ENCODE measurements at regions not wholly inside any gene's neighbourhood (a gene's known extent, or its start where the extent isn't known, plus 50 kb on each side); places are given as distances from the start of the nearest gene placed in this dataset.
A peak's percentile ranks its signal among the peaks of the same experiment; 100 is the strongest.
"Not testable (repeated sequence)": the region's sequence is repeated elsewhere in the genome, so short reads cannot be mapped to it uniquely, and the experiment has no call there.

- DNase-seq, result no peak
These were observed 501.7 kb upstream of the STXBP6 start for GRCh38 chr14:25551674-25552073.

- DNase-seq, result no peak
These were observed 496.9 kb upstream of the STXBP6 start for GRCh38 chr14:25546826-25547225.

- no peak for DNase-seq
These were observed 488.0 kb upstream of the STXBP6 start for GRCh38 chr14:25537846-25538455.

GRCh38 chr14:25526290-25526689 is 476.3 kb upstream of the STXBP6 start:
- DNase-seq, result no peak

GRCh38 chr14:25522926-25523325 is 473.0 kb upstream of the STXBP6 start:
- no peak for DNase-seq

GRCh38 chr14:25522116-25522515 is 472.2 kb upstream of the STXBP6 start:
- no peak for DNase-seq

- no peak for DNase-seq
These were observed 471.7 kb upstream of the STXBP6 start for GRCh38 chr14:25521616-25522015.

GRCh38 chr14:25520821-25521220 is 470.9 kb upstream of the STXBP6 start:
- no peak for DNase-seq

GRCh38 chr14:25518364-25518763 is 468.4 kb upstream of the STXBP6 start:
- DNase-seq, result no peak

- no peak for DNase-seq
These were observed 466.9 kb upstream of the STXBP6 start for GRCh38 chr14:25516838-25517237.

GRCh38 chr14:25508845-25509244 is 458.9 kb upstream of the STXBP6 start:
- no peak for DNase-seq

- DNase-seq, result no peak
These were observed 451.8 kb upstream of the STXBP6 start for GRCh38 chr14:25501749-25502148.

GRCh38 chr14:25488961-25489360 is 439.0 kb upstream of the STXBP6 start:
- peak; percentile 41 for DNase-seq

- peak; percentile 45 for DNase-seq
These were observed 435.4 kb upstream of the STXBP6 start for GRCh38 chr14:25485381-25485780.

GRCh38 chr14:25484906-25485305 is 435.0 kb upstream of the STXBP6 start:
- DNase-seq, result peak; percentile 29

- peak; percentile 29 for DNase-seq
These were observed 434.3 kb upstream of the STXBP6 start for GRCh38 chr14:25484235-25484634.

- no peak for DNase-seq
These were observed 427.6 kb upstream of the STXBP6 start for GRCh38 chr14:25477316-25478098.

- DNase-seq, result no peak
These were observed 422.8 kb upstream of the STXBP6 start for GRCh38 chr14:25472700-25473099.

GRCh38 chr14:25464772-25465171 is 414.8 kb upstream of the STXBP6 start:
- DNase-seq, result no peak

- no peak for DNase-seq
These were observed 414.1 kb upstream of the STXBP6 start for GRCh38 chr14:25464078-25464477.

GRCh38 chr14:25463480-25463879 is 413.5 kb upstream of the STXBP6 start:
- no peak for DNase-seq

GRCh38 chr14:25461780-25462179 is 411.8 kb upstream of the STXBP6 start:
- no peak for DNase-seq

- DNase-seq, result no peak
These were observed 394.4 kb upstream of the STXBP6 start for GRCh38 chr14:25444381-25444780.

GRCh38 chr14:25440382-25440781 is 390.4 kb upstream of the STXBP6 start:
- not testable (repeated sequence) for DNase-seq

All from muscle of arm (tissue), 1 donor.